ENCODE measurements at regions not wholly inside any gene's neighbourhood (a gene's known extent, or its start where the extent isn't known, plus 50 kb on each side); places are given as distances from the start of the nearest gene placed in this dataset.

DNA sequence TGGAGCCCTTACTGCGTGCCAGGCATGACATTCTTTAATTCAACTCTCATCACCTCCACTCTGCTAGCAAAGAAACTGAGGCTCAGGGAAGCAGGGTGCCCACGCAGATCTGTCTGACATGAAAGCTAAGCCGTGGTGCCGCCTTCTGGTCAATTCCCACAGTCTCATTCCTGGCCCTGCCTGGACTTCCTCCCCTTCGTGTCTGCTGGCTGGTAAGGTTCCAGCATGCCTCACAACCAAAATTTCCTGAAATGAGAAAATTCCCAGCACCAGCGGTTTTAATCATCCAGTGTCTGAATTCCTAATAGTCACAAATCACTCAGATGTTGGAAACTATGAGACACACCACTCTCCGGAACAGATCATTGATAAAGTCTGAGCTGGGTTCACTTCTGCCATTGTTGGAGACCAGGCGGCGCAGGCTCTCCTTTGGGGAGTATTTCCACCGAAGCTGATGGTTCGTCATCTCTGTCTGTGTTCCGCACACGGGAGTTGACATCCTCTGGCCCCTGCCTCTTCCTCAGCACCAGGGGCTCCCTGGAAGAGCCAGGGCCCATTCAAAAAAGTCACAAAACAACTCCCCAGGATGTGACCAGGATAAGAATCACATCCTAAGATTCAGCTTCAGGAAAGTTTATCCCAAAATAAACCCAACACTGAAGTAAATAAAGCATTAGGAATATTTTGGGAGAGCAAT, 167.7 kb downstream of the PLPP3 start:
- H3K4me1 ChIP-seq = peaks cover 0 to 8% of the 10 kb centered on the region in 2 donors
- no peaks in the 10 kb centered on the region for H3K27me3 ChIP-seq
- H3K9me3 ChIP-seq = no peaks in the 10 kb centered on the region
- peak overlapping the region; percentile 46 to 63 for H3K27ac ChIP-seq
- DNase-seq (ENCODE audit: low spot score) = peak; percentile 77
- TF ChIP-seq CTCF (IDR thresholded peaks at IDR 0.05) = peak in 1 of 2 donors; percentile 53
- no peak overlapping the region for H3K4me3 ChIP-seq
- no peaks in the 10 kb centered on the region for H3K36me3 ChIP-seq

DNA sequence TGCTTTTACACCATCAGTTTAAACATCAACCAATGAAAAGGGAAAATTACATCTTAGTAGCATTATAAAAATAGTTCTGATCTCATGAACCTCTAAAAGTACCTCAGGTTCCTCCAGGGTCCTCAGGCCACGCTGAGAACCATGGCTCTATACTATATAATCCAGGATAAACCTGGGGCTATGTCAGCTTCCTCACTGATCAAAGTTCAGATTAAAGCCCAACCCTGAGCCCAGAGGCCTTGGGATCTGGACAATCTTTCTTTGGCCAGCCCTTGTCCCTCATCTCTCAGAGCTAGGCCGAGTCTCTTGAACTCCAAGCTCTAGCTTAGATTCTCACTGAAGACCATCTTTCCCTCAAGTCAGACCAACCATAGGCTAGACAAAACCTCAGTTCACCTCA, 168.3 kb downstream of the PLPP3 start:
- TF ChIP-seq CTCF (IDR thresholded peaks at IDR 0.05) = no peak
- peaks cover 0 to 8% of the 10 kb centered on the region in 2 donors for H3K4me1 ChIP-seq
- no peak for DNase-seq (ENCODE audit: low spot score)
- no peaks in the 10 kb centered on the region for H3K9me3 ChIP-seq
- no peaks in the 10 kb centered on the region for H3K36me3 ChIP-seq
- peak overlapping the region; percentile 46 to 63 for H3K27ac ChIP-seq
- H3K4me3 ChIP-seq = no peak overlapping the region
- H3K27me3 ChIP-seq = no peaks in the 10 kb centered on the region

DNA sequence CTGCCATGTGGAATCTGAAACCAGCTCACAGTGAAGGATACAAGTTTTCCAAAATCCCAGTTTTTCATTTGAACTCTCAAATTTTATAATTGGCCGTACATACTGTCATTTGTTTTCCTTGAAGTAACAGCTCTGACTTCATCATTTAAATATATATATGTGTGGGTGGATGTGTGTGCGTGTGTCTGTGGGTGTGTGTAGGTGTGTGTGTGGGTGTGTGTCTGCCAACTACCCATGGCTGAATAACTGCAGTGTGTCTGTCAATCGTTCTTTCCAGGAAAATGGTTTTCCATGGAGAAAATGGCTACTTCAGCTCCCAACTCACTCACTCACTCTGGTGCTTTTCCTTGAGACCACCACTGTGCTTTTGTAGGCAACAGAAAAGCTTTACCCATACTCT, 169.0 kb downstream of the PLPP3 start:
- H3K4me1 ChIP-seq = peaks cover 0 to 8% of the 10 kb centered on the region in 2 donors
- H3K9me3 ChIP-seq = no peaks in the 10 kb centered on the region
- no peaks in the 10 kb centered on the region for H3K36me3 ChIP-seq
- no peak for TF ChIP-seq CTCF (IDR thresholded peaks at IDR 0.05)
- H3K27me3 ChIP-seq = no peaks in the 10 kb centered on the region
- no peak overlapping the region for H3K27ac ChIP-seq
- H3K4me3 ChIP-seq = no peak overlapping the region
- no peak for DNase-seq (ENCODE audit: low spot score)

GRCh38 chr1:56409112-56409691, 170.2 kb downstream of the PLPP3 start:
- H3K27me3 ChIP-seq = no peaks in the 10 kb centered on the region
- H3K36me3 ChIP-seq = no peaks in the 10 kb centered on the region
- no peaks in the 10 kb centered on the region for H3K9me3 ChIP-seq
- peak in 1 of 2 donors; percentile 47 for TF ChIP-seq CTCF (IDR thresholded peaks at IDR 0.05)
- no peak for DNase-seq (ENCODE audit: low spot score)
- H3K4me3 ChIP-seq = no peak overlapping the region
- H3K27ac ChIP-seq = no peak overlapping the region
- peaks cover 0 to 12% of the 10 kb centered on the region in 2 donors for H3K4me1 ChIP-seq

DNA sequence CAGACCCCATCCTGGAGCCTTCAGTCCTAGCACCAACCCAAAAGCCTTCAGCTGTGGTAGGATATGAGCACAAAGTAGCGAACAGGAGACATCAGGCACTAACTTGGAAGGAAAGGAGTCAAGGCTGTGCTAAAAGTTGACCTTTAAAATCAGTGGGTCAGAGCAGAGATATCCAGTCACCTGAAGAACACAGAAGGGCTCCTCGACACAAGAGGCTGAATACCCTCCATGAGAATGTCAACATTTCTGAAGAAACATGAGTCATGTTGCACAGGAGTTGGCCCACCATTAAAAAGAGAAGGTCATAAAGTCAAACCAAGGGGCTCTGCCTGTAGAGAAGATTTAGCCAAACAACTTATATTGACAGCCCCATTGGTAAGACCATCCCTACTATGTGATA, 172.5 kb downstream of the PLPP3 start:
- Histone ChIP-seq H3K27ac (no peak overlapping the region), H3K36me3 (no peaks in the 10 kb centered on the region), H3K27me3 (no peaks in the 10 kb centered on the region), H3K4me3 (no peak overlapping the region), H3K9me3 (no peaks in the 10 kb centered on the region), H3K4me1 (peaks cover 0 to 12% of the 10 kb centered on the region in 2 donors)
- no peak for DNase-seq (ENCODE audit: low spot score)
- TF ChIP-seq CTCF (IDR thresholded peaks at IDR 0.05) = no peak
